Stimulated activated naive B cell treated with anti-CD40 and anti-IgM and Interleukin-4, amounts not matched to agents 10 μg/mL and 1 μg/mL and 100 μg/mL, for 72 hours (primary cell): ENCODE measurements at regions not wholly inside any gene's neighbourhood (a gene's known extent, or its start where the extent isn't known, plus 50 kb on each side); places are given as distances from the start of the nearest gene placed in this dataset.

Experiments
- ATAC-seq, 2 donors: fragments of 150-1000 bp; cut with Tn5 transposase; replicated peaks; 2 replicates each; pipeline ENCODE4 v1.10.0; 2021; ENCODE audit warnings: moderate library complexity in 1 of 2
- DNase-seq: peaks from one replicate; pipeline ENCODE4 v3.0.0; 2021
- H3K27ac Mint-ChIP-seq: one replicate; pipeline ENCODE4 v1.8.0; 2022; ENCODE audit warnings: mild to moderate bottlenecking, mixed read lengths
- H3K27me3 Mint-ChIP-seq, 2 donors: one replicate each; pipeline ENCODE4 v1.8.0; 2022; ENCODE audit warnings: mixed read lengths in 2 of 2
- H3K36me3 Mint-ChIP-seq, 2 donors: one replicate each; pipeline ENCODE4 v1.8.0; 2022; ENCODE audit warnings: mixed read lengths in 2 of 2, mild to moderate bottlenecking in 1 of 2
- H3K4me1 Mint-ChIP-seq, 2 donors: one replicate each; pipeline ENCODE4 v1.8.0; 2022; ENCODE audit warnings: mixed read lengths in 2 of 2, mild to moderate bottlenecking in 1 of 2
- H3K4me3 Mint-ChIP-seq, 2 donors: one replicate each; pipeline ENCODE4 v1.8.0; 2022; ENCODE audit warnings: mild to moderate bottlenecking in 2 of 2, mixed read lengths in 2 of 2, moderate library complexity in 1 of 2
- H3K9me3 Mint-ChIP-seq, 2 donors: one replicate each; pipeline ENCODE4 v1.8.0; 2022; ENCODE audit warnings: mixed read lengths in 2 of 2, mild to moderate bottlenecking in 1 of 2

DNA sequence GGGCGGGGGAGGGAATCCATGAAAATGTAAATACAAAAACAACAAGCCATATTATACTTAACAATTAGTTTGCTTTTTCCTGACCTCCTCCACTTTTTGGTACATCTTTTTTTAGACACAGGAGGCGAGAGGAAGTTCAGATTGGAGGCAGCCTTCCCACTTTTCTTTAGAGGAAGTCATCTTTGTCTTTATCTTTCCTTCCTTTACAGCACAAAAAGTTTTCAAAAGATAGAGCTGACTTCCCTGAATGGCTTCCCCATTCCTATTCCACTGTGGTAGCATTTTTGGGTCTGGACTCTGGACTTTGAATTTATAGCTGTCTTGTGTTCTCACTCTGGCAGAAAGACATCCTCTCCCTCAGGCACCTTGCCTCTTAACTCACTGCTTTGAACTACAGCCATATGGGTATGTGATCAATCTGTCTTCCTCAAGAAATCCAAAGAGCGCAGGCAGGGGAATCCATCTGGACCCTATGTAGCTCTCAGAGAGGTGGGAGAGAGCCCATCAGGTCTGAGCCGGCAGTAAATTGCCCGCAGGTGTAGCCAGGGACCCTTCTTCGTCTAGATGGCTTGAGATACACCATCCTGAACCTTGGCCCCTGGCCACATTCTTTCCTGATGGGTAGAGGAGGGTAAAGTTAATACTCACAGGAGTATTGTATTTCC is 101.9 kb downstream of the AQP4 start:
- H3K4me3 Mint-ChIP-seq, result no peak overlapping the region

DNA sequence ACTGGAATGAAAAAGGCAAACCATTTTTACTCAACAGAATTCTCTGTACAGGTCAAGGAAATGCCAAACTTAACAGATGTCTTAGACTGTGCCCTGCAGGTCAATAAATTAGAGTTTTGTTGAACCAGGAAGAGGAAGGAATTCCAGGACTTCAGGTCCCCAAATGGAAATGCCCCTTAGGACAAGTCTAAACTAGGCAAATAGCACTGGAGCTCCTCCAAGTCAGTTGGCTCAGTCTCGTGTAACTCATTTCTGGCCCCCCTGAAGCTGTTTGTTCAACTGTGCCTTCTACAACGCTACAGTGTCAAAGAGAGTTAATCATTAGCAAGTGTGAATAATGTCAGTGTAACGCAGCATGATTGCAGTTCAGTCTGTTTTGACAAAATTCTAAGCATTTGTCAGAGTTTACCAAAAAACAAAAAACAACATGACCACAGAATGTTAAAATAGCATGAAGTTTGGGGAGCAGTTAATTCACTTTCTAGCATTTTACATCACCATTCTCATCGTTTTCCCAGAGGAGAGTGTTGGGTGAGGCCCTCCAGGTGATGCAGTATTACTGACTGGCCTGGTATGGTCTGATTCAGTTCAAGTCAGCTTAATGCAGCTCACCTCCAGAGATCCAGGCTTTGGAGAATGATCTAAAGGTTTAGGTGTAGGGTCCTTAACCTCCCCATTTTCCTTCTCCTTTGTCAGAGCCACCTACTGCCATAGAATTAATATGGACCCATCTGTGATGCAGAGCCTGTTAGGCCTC is 108.1 kb downstream of the AQP4 start:
- no peaks in the 10 kb centered on the region for H3K9me3 Mint-ChIP-seq
- no peaks in the 10 kb centered on the region for H3K36me3 Mint-ChIP-seq
- no peak for DNase-seq
- H3K27ac Mint-ChIP-seq, result no peak overlapping the region
- no peaks in the 10 kb centered on the region for H3K27me3 Mint-ChIP-seq
- no peak for ATAC-seq
- peaks cover 1 to 3% of the 10 kb centered on the region in 2 donors for H3K4me1 Mint-ChIP-seq
- H3K4me3 Mint-ChIP-seq, result no peak overlapping the region

More for the DNA sequence above, 101.9 kb downstream of the AQP4 start:
- Mint-ChIP-seq H3K36me3 (no peaks in the 10 kb centered on the region), H3K27me3 (no peaks in the 10 kb centered on the region), H3K27ac (no peak overlapping the region), H3K9me3 (peaks cover 0 to 3% of the 10 kb centered on the region in 2 donors), H3K4me1 (no peaks in the 10 kb centered on the region)
- no peak for DNase-seq
- no peak for ATAC-seq

- ATAC-seq (no peak), DNase-seq (no peak)
- no peak overlapping the region for H3K27ac Mint-ChIP-seq
- peaks cover 4 to 6% of the 10 kb centered on the region in 2 donors for H3K4me1 Mint-ChIP-seq
- no peaks in the 10 kb centered on the region for H3K9me3 Mint-ChIP-seq
- no peaks in the 10 kb centered on the region for H3K27me3 Mint-ChIP-seq
- no peaks in the 10 kb centered on the region for H3K36me3 Mint-ChIP-seq
- H3K4me3 Mint-ChIP-seq, result no peak overlapping the region
These were observed 109.0 kb downstream of the AQP4 start for GRCh38 chr18:26756556-26756955.

- Mint-ChIP-seq H3K36me3 (no peaks in the 10 kb centered on the region), H3K4me3 (no peak overlapping the region), H3K27ac (no peak overlapping the region), H3K27me3 (no peaks in the 10 kb centered on the region), H3K4me1 (no peaks in the 10 kb centered on the region), H3K9me3 (no peaks in the 10 kb centered on the region)
- DNase-seq (no peak), ATAC-seq (no peak)
These were observed 118.6 kb downstream of the AQP4 start for GRCh38 chr18:26746826-26747475.

- H3K4me1 Mint-ChIP-seq, result no peaks in the 10 kb centered on the region
- H3K36me3 Mint-ChIP-seq, result no peaks in the 10 kb centered on the region
- H3K27me3 Mint-ChIP-seq, result no peaks in the 10 kb centered on the region
- H3K9me3 Mint-ChIP-seq, result no peaks in the 10 kb centered on the region
- no peak overlapping the region for H3K27ac Mint-ChIP-seq
- DNase-seq (no peak), ATAC-seq (no peak)
- H3K4me3 Mint-ChIP-seq, result no peak overlapping the region
These were observed 119.1 kb downstream of the AQP4 start for GRCh38 chr18:26746398-26746797.

DNA sequence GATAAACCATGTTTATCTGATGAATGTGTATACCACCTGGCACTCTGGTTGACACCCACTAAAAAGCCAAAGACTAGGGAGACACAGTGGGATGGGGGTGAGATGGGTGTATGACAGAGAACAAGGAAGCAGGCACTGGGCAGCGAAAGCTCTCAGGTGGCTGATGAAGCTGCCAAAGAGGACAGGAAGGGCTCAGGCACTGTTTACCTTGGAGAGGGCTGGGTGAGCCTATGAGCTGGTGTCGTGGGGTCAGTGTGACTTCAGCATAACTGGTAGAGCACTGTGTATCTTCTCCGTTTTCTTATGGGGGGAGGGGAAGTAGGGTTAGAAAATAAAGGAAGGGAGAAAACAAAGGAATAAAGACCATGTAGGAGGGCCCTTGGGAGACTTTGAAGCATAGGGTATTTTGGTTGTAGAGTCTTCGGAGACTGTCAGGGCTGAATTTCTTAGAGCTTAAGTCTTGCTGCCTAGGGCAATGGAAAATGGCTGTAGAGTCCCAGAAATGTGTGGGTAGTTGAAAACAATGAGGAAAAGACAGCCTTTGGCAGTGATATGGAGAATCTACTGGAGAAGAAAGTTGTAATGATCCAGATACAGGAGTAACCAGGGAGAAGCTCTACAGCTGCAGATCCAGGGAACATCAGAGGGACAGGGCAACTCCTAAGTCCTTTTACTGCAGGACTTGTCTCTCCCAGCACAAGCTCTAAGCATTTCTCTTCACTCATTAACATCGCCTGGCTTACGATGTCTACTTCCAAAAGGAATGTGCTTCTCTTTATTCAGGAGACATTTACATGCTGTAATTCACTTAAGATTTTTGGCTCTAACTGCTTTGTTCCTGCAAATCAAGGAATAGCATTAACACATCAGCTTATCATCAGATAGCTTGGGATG is 120.0 kb downstream of the AQP4 start:
- H3K4me1 Mint-ChIP-seq, result no peaks in the 10 kb centered on the region
- ATAC-seq (no peak), DNase-seq (no peak)
- no peak overlapping the region for H3K4me3 Mint-ChIP-seq
- no peaks in the 10 kb centered on the region for H3K36me3 Mint-ChIP-seq
- H3K9me3 Mint-ChIP-seq, result no peaks in the 10 kb centered on the region
- no peak overlapping the region for H3K27ac Mint-ChIP-seq
- no peaks in the 10 kb centered on the region for H3K27me3 Mint-ChIP-seq

GRCh38 chr18:26741758-26742157 is 123.7 kb downstream of the AQP4 start:
- Mint-ChIP-seq H3K4me3 (no peak overlapping the region), H3K36me3 (no peaks in the 10 kb centered on the region), H3K27me3 (no peaks in the 10 kb centered on the region), H3K9me3 (peaks cover 0 to 6% of the 10 kb centered on the region in 2 donors), H3K4me1 (no peaks in the 10 kb centered on the region), H3K27ac (no peak overlapping the region)
- DNase-seq, result no peak
- ATAC-seq, result no peak

GRCh38 chr18:26741048-26741447 is 124.5 kb downstream of the AQP4 start:
- no peaks in the 10 kb centered on the region for H3K4me1 Mint-ChIP-seq
- ATAC-seq (no peak), DNase-seq (no peak)
- H3K36me3 Mint-ChIP-seq, result no peaks in the 10 kb centered on the region
- no peak overlapping the region for H3K27ac Mint-ChIP-seq
- H3K27me3 Mint-ChIP-seq, result no peaks in the 10 kb centered on the region
- no peak overlapping the region for H3K4me3 Mint-ChIP-seq
- H3K9me3 Mint-ChIP-seq, result peaks cover 0 to 6% of the 10 kb centered on the region in 2 donors

DNA sequence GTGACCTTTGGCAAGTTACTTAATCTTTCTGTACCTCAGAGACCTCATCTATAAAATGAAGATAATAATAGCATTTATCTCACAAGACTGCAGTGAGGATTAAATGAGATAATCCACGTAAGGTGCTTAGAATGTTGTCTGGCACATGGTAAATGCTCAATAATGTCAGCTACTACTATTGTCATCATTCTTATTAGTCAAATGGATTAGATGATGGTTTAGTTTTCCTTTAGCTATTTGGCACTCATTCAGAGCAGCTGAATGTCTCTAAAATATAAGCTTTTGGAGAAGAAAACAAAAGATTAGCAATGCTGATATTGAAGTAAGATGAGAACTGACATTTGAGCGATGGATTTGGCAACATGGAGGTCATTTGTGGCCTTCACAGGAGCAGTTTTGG is 125.1 kb downstream of the AQP4 start:
- no peak for ATAC-seq

GRCh38 chr18:26738706-26739105 is 126.8 kb downstream of the AQP4 start:
- peaks cover 0 to 7% of the 10 kb centered on the region in 2 donors for H3K9me3 Mint-ChIP-seq
- H3K36me3 Mint-ChIP-seq, result no peaks in the 10 kb centered on the region
- ATAC-seq, result no peak
- no peaks in the 10 kb centered on the region for H3K4me1 Mint-ChIP-seq
- no peak overlapping the region for H3K27ac Mint-ChIP-seq
- no peak overlapping the region for H3K4me3 Mint-ChIP-seq
- no peaks in the 10 kb centered on the region for H3K27me3 Mint-ChIP-seq
- DNase-seq, result no peak

More for the DNA sequence above, 125.1 kb downstream of the AQP4 start:
- DNase-seq, result no peak
- Mint-ChIP-seq H3K27ac (no peak overlapping the region), H3K4me3 (no peak overlapping the region), H3K9me3 (peaks cover 0 to 6% of the 10 kb centered on the region in 2 donors), H3K4me1 (no peaks in the 10 kb centered on the region), H3K27me3 (no peaks in the 10 kb centered on the region), H3K36me3 (no peaks in the 10 kb centered on the region)

DNA sequence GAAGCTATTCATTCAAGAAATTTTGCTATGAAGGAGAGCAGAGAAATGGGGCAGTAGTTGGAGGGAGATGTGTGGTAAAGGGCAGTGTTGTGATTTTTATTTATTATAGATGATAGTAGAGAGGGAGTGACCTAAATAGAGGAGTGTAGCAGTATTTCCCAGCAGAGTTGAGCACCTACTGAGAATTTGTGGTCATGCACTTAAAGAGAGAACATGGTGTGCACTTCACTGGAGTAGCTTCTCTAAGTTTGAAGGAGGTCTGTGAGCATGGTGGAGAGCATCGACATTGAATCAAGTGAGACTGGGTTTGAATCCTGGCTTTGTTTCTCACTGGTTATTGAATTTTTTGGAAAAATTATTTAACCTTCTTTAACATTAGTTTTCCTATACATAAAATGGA is 129.2 kb downstream of the AQP4 start:
- no peaks in the 10 kb centered on the region for H3K36me3 Mint-ChIP-seq
- DNase-seq, result no peak
- no peak overlapping the region for H3K4me3 Mint-ChIP-seq
- peaks cover 0 to 7% of the 10 kb centered on the region in 2 donors for H3K9me3 Mint-ChIP-seq
- H3K4me1 Mint-ChIP-seq, result no peaks in the 10 kb centered on the region
- H3K27ac Mint-ChIP-seq, result no peak overlapping the region
- ATAC-seq, result no peak
- H3K27me3 Mint-ChIP-seq, result no peaks in the 10 kb centered on the region

GRCh38 chr18:26734760-26735159 is 130.7 kb downstream of the AQP4 start:
- no peaks in the 10 kb centered on the region for H3K36me3 Mint-ChIP-seq
- DNase-seq, result no peak
- no peak overlapping the region for H3K27ac Mint-ChIP-seq
- no peaks in the 10 kb centered on the region for H3K4me1 Mint-ChIP-seq
- H3K9me3 Mint-ChIP-seq, result peaks cover 0 to 5% of the 10 kb centered on the region in 2 donors
- no peak overlapping the region for H3K4me3 Mint-ChIP-seq
- no peaks in the 10 kb centered on the region for H3K27me3 Mint-ChIP-seq
- no peak for ATAC-seq

DNA sequence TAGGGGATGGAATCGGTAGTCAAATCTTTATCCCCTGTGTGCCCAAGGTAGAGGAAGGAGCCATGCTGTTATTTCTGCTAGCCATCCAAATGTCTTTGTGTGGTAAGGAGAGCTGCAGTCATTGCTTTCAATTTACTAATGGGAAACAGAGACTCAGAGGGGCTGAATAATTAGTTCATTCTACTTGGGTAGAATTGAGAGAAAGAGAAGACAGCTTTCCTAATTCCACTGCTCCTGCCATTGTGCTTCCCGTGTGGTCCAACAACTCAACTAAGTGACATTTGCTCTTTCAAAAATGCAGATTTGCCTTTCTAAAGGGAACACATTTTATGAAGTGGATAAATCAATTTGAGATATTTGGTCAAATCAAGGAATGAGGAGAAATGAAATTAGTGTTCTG is 136.1 kb downstream of the AQP4 start:
- DNase-seq, result no peak
- Mint-ChIP-seq H3K27me3 (no peaks in the 10 kb centered on the region), H3K27ac (no peak overlapping the region), H3K4me1 (no peaks in the 10 kb centered on the region), H3K9me3 (no peaks in the 10 kb centered on the region), H3K36me3 (no peaks in the 10 kb centered on the region), H3K4me3 (no peak overlapping the region)
- no peak for ATAC-seq

GRCh38 chr18:26729008-26729407 is 136.5 kb downstream of the AQP4 start:
- ATAC-seq (no peak), DNase-seq (no peak)
- H3K9me3 Mint-ChIP-seq, result no peaks in the 10 kb centered on the region
- H3K36me3 Mint-ChIP-seq, result no peaks in the 10 kb centered on the region
- H3K4me3 Mint-ChIP-seq, result no peak overlapping the region
- no peaks in the 10 kb centered on the region for H3K27me3 Mint-ChIP-seq
- no peak overlapping the region for H3K27ac Mint-ChIP-seq
- no peaks in the 10 kb centered on the region for H3K4me1 Mint-ChIP-seq
